SU-DHL-6 (cell line): ENCODE measurements at regions not wholly inside any gene's neighbourhood (a gene's known extent, or its start where the extent isn't known, plus 50 kb on each side); places are given as distances from the start of the nearest gene placed in this dataset.

Experiments used
- H2AFZ ChIP-seq: fragments of 200-600 bp; sonication (generic); 2 replicates; pipeline ENCODE4 v1.6.1; 2014; ENCODE audit warnings: low read depth, mild to moderate bottlenecking, moderate library complexity, mixed read lengths, antibody characterized with exemption, low read length; ENCODE audit not compliant: severe bottlenecking
- H3F3A ChIP-seq: fragments of 200-600 bp; shearing (Covaris generic); 2 replicates; pipeline ENCODE4 v1.6.0; 2016; ENCODE audit warnings: antibody characterized with exemption, mild to moderate bottlenecking; ENCODE audit not compliant: insufficient read depth
- H3K27ac ChIP-seq: fragments of 200-600 bp; sonication (generic); 2 replicates; pipeline ENCODE4 v1.5.1; 2016; ENCODE audit warnings: low read depth, mild to moderate bottlenecking, low read length, moderate library complexity, mixed read lengths
- H3K27me3 ChIP-seq: fragments of 200-600 bp; sonication (generic), shearing (Covaris generic); 2 replicates; pipeline ENCODE4 v1.6.0; 2014; ENCODE audit warnings: mild to moderate bottlenecking, low read length
- H3K36me3 ChIP-seq: fragments of 200-600 bp; sonication (generic); 2 replicates; pipeline ENCODE4 v1.6.1; 2014; ENCODE audit warnings: mild to moderate bottlenecking, low read length, mixed read lengths
- H3K4me2 ChIP-seq: fragments of 300-600, 200-600 bp; shearing (Covaris generic), sonication (generic); 2 replicates; pipeline ENCODE4 v1.6.0; 2014; ENCODE audit warnings: low read length, low read depth, mild to moderate bottlenecking; ENCODE audit not compliant: poor library complexity, severe bottlenecking
- H3K4me3 ChIP-seq: fragments of 200-600 bp; sonication (generic); 2 replicates; pipeline ENCODE4 v1.5.1; 2014; ENCODE audit warnings: antibody characterized with exemption, low read length, mild to moderate bottlenecking, mixed read lengths; ENCODE audit not compliant: insufficient read depth, poor library complexity, severe bottlenecking
- H3K79me2 ChIP-seq: fragments of 200-600 bp; sonication (generic); 2 replicates; pipeline ENCODE4 v1.6.1; 2014; ENCODE audit warnings: mild to moderate bottlenecking, low read length, moderate library complexity; ENCODE audit not compliant: insufficient read depth
- H3K9ac ChIP-seq: fragments of 200-600 bp; sonication (generic); 2 replicates; pipeline ENCODE4 v1.7.0; 2014; ENCODE audit warnings: mild to moderate bottlenecking, low read length
- H3K9me2 ChIP-seq: fragments of 200-600 bp; sonication (generic); replicated peaks from 2 replicates; pipeline ENCODE4 v1.6.1; 2014; ENCODE audit warnings: low read length; ENCODE audit not compliant: insufficient read depth
- H3K9me3 ChIP-seq: fragments of 200-600 bp; sonication (generic); 2 replicates; pipeline ENCODE4 v1.6.1; 2014; ENCODE audit warnings: low read length, mixed read lengths; ENCODE audit not compliant: insufficient read depth
- H4K20me1 ChIP-seq: fragments of 200-600 bp; sonication (generic); 2 replicates; pipeline ENCODE4 v1.6.1; 2014; ENCODE audit warnings: low read depth, mild to moderate bottlenecking, antibody characterized with exemption, low read length, moderate library complexity, mixed read lengths
- CTCF ChIP-seq: fragments of 200-600 bp; sonication (generic); IDR thresholded peaks from one replicate; pipeline ENCODE4 v1.5.1; 2017; ENCODE audit warnings: antibody characterized with exemption, mild to moderate bottlenecking, low read length, moderate library complexity; ENCODE audit not compliant: insufficient read depth, poor library complexity, severe bottlenecking
- EZH2phosphoT487 ChIP-seq: fragments of 200-600 bp; sonication (generic), shearing (Covaris generic); conservative IDR thresholded peaks from 2 replicates; pipeline ENCODE4 v1.6.1; 2018; ENCODE audit warnings: mild to moderate bottlenecking, antibody characterized with exemption, low read length, moderate library complexity, mixed read lengths

- Histone ChIP-seq H3K9me2 (no peaks in the 10 kb centered on the region), H3K36me3 (no peaks in the 10 kb centered on the region), H3K27me3 (no peaks in the 10 kb centered on the region), H3K27ac (no peak overlapping the region), H3K9ac (no peak overlapping the region), H3K9me3 (no peaks in the 10 kb centered on the region), H3K4me2 (no peak overlapping the region), H3K79me2 (no peaks in the 10 kb centered on the region), H3K4me3 (no peak overlapping the region), H3F3A (no peaks in the 10 kb centered on the region), H4K20me1 (no peaks in the 10 kb centered on the region), H2AFZ (no peak overlapping the region)
- TF ChIP-seq EZH2phosphoT487 (no peak), CTCF (no peak)
Measured at GRCh38 chr9:31699836-31700235, 684.6 kb upstream of the ACO1 start.

GRCh38 chr9:31700252-31701045, 684.0 kb upstream of the ACO1 start:
- Histone ChIP-seq H2AFZ (no peak overlapping the region), H3K36me3 (no peaks in the 10 kb centered on the region), H3K79me2 (no peaks in the 10 kb centered on the region), H3K27ac (no peak overlapping the region), H3F3A (no peaks in the 10 kb centered on the region), H3K9me2 (no peaks in the 10 kb centered on the region), H3K4me2 (no peak overlapping the region), H3K4me3 (no peak overlapping the region), H3K27me3 (no peaks in the 10 kb centered on the region), H4K20me1 (no peaks in the 10 kb centered on the region), H3K9me3 (no peaks in the 10 kb centered on the region), H3K9ac (no peak overlapping the region)
- TF ChIP-seq CTCF (no peak), EZH2phosphoT487 (no peak)

GRCh38 chr9:31702957-31703356, 681.5 kb upstream of the ACO1 start:
- Histone ChIP-seq H4K20me1 (no peaks in the 10 kb centered on the region), H3K9me2 (0 out of 2 replicates have a peak, but pooled peaks cover 3% of the 10 kb centered on the region), H2AFZ (no peak overlapping the region), H3K9me3 (no peaks in the 10 kb centered on the region), H3K27ac (no peak overlapping the region), H3K4me3 (no peak overlapping the region), H3K4me2 (no peak overlapping the region), H3K36me3 (no peaks in the 10 kb centered on the region), H3F3A (no peaks in the 10 kb centered on the region), H3K27me3 (no peaks in the 10 kb centered on the region), H3K9ac (no peak overlapping the region), H3K79me2 (no peaks in the 10 kb centered on the region)
- no peak for TF ChIP-seq EZH2phosphoT487
- no peak for TF ChIP-seq CTCF
